GM23248 (cell line): ENCODE measurements at regions not wholly inside any gene's neighbourhood (a gene's known extent, or its start where the extent isn't known, plus 50 kb on each side); places are given as distances from the start of the nearest gene placed in this dataset.

Experiments used
- EZH2 ChIP-seq: fragments of 200-600 bp; sonication (generic); IDR thresholded peaks from 2 replicates; pipeline ENCODE4 v1.6.1; 2018; ENCODE audit warnings: antibody characterized with exemption, mild to moderate bottlenecking; ENCODE audit not compliant: insufficient read depth, poor library complexity, severe bottlenecking
- EZH2phosphoT487 ChIP-seq: fragments of 200-600 bp; sonication (generic); IDR thresholded peaks from 2 replicates; pipeline ENCODE4 v1.6.1; 2018; ENCODE audit warnings: antibody characterized with exemption, moderate library complexity, mild to moderate bottlenecking, low read depth; ENCODE audit not compliant: insufficient read depth

DNA sequence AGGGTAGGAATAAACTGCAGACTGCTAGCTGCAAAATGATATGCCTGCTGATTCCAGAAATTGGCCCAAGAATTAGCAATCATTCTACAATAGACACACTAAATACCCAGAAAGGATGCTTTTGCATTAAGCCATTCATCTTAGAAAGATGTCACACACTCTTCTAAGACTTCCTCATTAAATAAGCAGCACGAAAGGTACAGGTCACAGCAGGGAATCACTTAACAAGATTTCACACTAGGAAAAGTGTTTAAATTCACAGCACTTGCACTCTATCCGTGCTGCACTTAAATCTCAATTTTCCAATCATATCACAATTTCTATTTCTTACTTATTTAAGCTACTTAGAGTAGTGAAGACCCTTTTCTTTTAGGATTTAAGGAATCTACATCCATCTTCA is 372.8 kb upstream of the CBLB start:
- TF ChIP-seq EZH2 (no peak), EZH2phosphoT487 (no peak)
